Caco-2 (cell line): ENCODE measurements at regions not wholly inside any gene's neighbourhood (a gene's known extent, or its start where the extent isn't known, plus 50 kb on each side); places are given as distances from the start of the nearest gene placed in this dataset.
"Not testable (repeated sequence)": the region's sequence is repeated elsewhere in the genome, so short reads cannot be mapped to it uniquely, and the experiment has no call there.

Experiments used
- BruUV-seq: library from RNA; stranded (reverse); fragments of 400-500 nt; replicated peaks from 2 replicates; lab custom pipeline; 2021; lab: Mats Ljungman, UMichigan
- CTCF ChIA-PET: fragments of 300-600 bp; sonication (Branson Sonifier 250); formaldehyde crosslinking; loops from one replicate; lab custom pipeline; 2022; ENCODE audit warnings: antibody characterized with exemption; lab: Charles Lee
- POLR2A ChIA-PET: fragments of 300-600 bp; sonication (Branson Sonifier 250); formaldehyde crosslinking; loops from one replicate; lab custom pipeline; 2022; ENCODE audit warnings: antibody characterized with exemption; lab: Charles Lee
- DNase-seq, 2 experiments: peaks; one replicate each; pipeline versions ENCODE4 v3.0.0 to v3.0.0-alpha.2; 2020 to 2022
- H3K27me3 ChIP-seq: replicated peaks from 2 replicates; pipeline ENCODE4 v1.6.0; 2011; ENCODE audit warnings: low read length; ENCODE audit not compliant: control insufficient read depth, insufficient read depth
- H3K36me3 ChIP-seq: 2 replicates; pipeline ENCODE4 v1.5.1; 2011; ENCODE audit warnings: low read length; ENCODE audit not compliant: control insufficient read depth, insufficient read depth
- H3K4me1 ChIP-seq: fragments of 250-450 bp; sonication (Bioruptor Pico); 2 replicates; pipeline ENCODE4 v1.5.1; 2020; ENCODE audit warnings: mild to moderate bottlenecking
- H3K4me3 ChIP-seq: 2 replicates; pipeline ENCODE4 v1.5.1; 2011; ENCODE audit warnings: low read depth, mild to moderate bottlenecking, control low read depth, low read length
- H3K9me3 ChIP-seq: fragments of 250-450 bp; sonication (Bioruptor Pico); 2 replicates; pipeline ENCODE4 v1.5.1; 2020; ENCODE audit warnings: mild to moderate bottlenecking, moderate library complexity
- H3K27ac Mint-ChIP-seq: one replicate; pipeline ENCODE4 v1.8.0; 2022; ENCODE audit warnings: mixed read lengths; ENCODE audit not compliant: unreplicated experiment
- H3K27me3 Mint-ChIP-seq: one replicate; pipeline ENCODE4 v1.8.0; 2022; ENCODE audit warnings: mixed read lengths; ENCODE audit not compliant: insufficient read depth, unreplicated experiment
- H3K36me3 Mint-ChIP-seq: one replicate; pipeline ENCODE4 v1.8.0; 2022; ENCODE audit warnings: mild to moderate bottlenecking, mixed read lengths; ENCODE audit not compliant: insufficient read depth, unreplicated experiment
- H3K4me1 Mint-ChIP-seq: one replicate; pipeline ENCODE4 v1.8.0; 2022; ENCODE audit warnings: low read depth, mixed read lengths; ENCODE audit not compliant: unreplicated experiment
- H3K4me3 Mint-ChIP-seq: one replicate; pipeline ENCODE4 v1.8.0; 2022; ENCODE audit warnings: mild to moderate bottlenecking, moderate library complexity, mixed read lengths; ENCODE audit not compliant: unreplicated experiment
- H3K9me3 Mint-ChIP-seq: one replicate; pipeline ENCODE4 v1.8.0; 2022; ENCODE audit warnings: mixed read lengths; ENCODE audit not compliant: unreplicated experiment
- CTCF ChIP-seq, 2 experiments: fragments of 200-600 bp in 1 of 2; IDR thresholded peaks; 1 replicate in 1 of 2; 2 replicates in 1 of 2; pipeline versions ENCODE4 v1.5.1 to v1.8.0; 2011 to 2022; ENCODE audit warnings: antibody characterized with exemption in 1 of 2, control low read depth in 1 of 2, inconsistent platforms in 1 of 2, low read depth in 1 of 2, low read length in 1 of 2, mild to moderate bottlenecking in 1 of 2, moderate library complexity in 1 of 2; ENCODE audit not compliant: insufficient read depth in 1 of 2, severe bottlenecking in 1 of 2, unreplicated experiment in 1 of 2
- intact Hi-C: fragments of 100-400 bp; cut with micrococcal nuclease; formaldehyde crosslinking; loops from one replicate; pipeline ENCODE4 v1.10.0; 2022; ENCODE audit not compliant: unreplicated experiment

- DNase-seq: no peak
- Histone ChIP-seq H3K4me3 (no peak overlapping the region), H3K9me3 (peaks cover 23% of the 10 kb centered on the region), H3K27me3 (no peaks in the 10 kb centered on the region), H3K4me1 (peaks cover 10% of the 10 kb centered on the region), H3K36me3 (no peaks in the 10 kb centered on the region)
- no peak for TF ChIP-seq CTCF (IDR thresholded peaks at IDR 0.05; ENCODE audit: insufficient read depth in 1 of 2, low read depth in 1 of 2, low read length in 1 of 2, severe bottlenecking in 1 of 2, unreplicated experiment in 1 of 2)
- ChIA-PET POLR2A (no interaction called here), CTCF (no interaction called here)
- no TSS peak for BruUV-seq
- Mint-ChIP-seq H3K4me3 (no peak overlapping the region), H3K9me3 (peaks cover 46% of the 10 kb centered on the region), H3K36me3 (no peaks in the 10 kb centered on the region), H3K4me1 (peaks cover 12% of the 10 kb centered on the region), H3K27ac (no peak overlapping the region), H3K27me3 (no peaks in the 10 kb centered on the region)
- intact Hi-C loops: no loop called here
Observed at GRCh38 chr12:42912367-42912766, 322.8 kb upstream of the PRICKLE1 start.

GRCh38 chr12:42910656-42911055 lies 321.1 kb upstream of the PRICKLE1 start:
- H3K27me3 ChIP-seq: no peaks in the 10 kb centered on the region
- intact Hi-C loops: no loop called here
- TF ChIP-seq CTCF (IDR thresholded peaks at IDR 0.05; ENCODE audit: insufficient read depth in 1 of 2, low read depth in 1 of 2, low read length in 1 of 2, severe bottlenecking in 1 of 2, unreplicated experiment in 1 of 2): no peak
- peaks cover 28% of the 10 kb centered on the region for H3K9me3 ChIP-seq
- peaks cover 4% of the 10 kb centered on the region; the same call in 1 of the 2 replicates for H3K4me1 ChIP-seq
- Mint-ChIP-seq H3K27me3 (no peaks in the 10 kb centered on the region), H3K4me3 (no peak overlapping the region), H3K27ac (no peak overlapping the region), H3K4me1 (peaks cover 4% of the 10 kb centered on the region), H3K36me3 (no peaks in the 10 kb centered on the region), H3K9me3 (peaks cover 48% of the 10 kb centered on the region)
- ChIA-PET CTCF (no interaction called here), POLR2A (no interaction called here)
- DNase-seq: no peak
- no peak overlapping the region for H3K4me3 ChIP-seq
- H3K36me3 ChIP-seq: no peaks in the 10 kb centered on the region
- no TSS peak for BruUV-seq

- TF ChIP-seq CTCF (IDR thresholded peaks at IDR 0.05; ENCODE audit: insufficient read depth in 1 of 2, low read depth in 1 of 2, low read length in 1 of 2, severe bottlenecking in 1 of 2, unreplicated experiment in 1 of 2): no peak
- Histone ChIP-seq H3K36me3 (no peaks in the 10 kb centered on the region), H3K4me1 (no peaks in the 10 kb centered on the region), H3K4me3 (no peak overlapping the region), H3K27me3 (no peaks in the 10 kb centered on the region), H3K9me3 (peaks cover 28% of the 10 kb centered on the region)
- Mint-ChIP-seq H3K27me3 (no peaks in the 10 kb centered on the region), H3K27ac (no peak overlapping the region), H3K4me3 (no peak overlapping the region), H3K9me3 (peaks cover 34% of the 10 kb centered on the region), H3K4me1 (no peaks in the 10 kb centered on the region), H3K36me3 (no peaks in the 10 kb centered on the region)
- intact Hi-C loops: no loop called here
- no peak for DNase-seq
- ChIA-PET CTCF (no interaction called here), POLR2A (no interaction called here)
- no TSS peak for BruUV-seq
Observed at GRCh38 chr12:42908712-42909111, 319.2 kb upstream of the PRICKLE1 start.

GRCh38 chr12:42906801-42907200 lies 317.3 kb upstream of the PRICKLE1 start:
- H3K27me3 ChIP-seq, CTCF ChIA-PET, H3K4me1 Mint-ChIP-seq, H3K4me1 ChIP-seq, H3K4me3 ChIP-seq, H3K36me3 ChIP-seq, H3K27me3 Mint-ChIP-seq, intact Hi-C loops, H3K4me3 Mint-ChIP-seq, POLR2A ChIA-PET, BruUV-seq, H3K36me3 Mint-ChIP-seq, H3K27ac Mint-ChIP-seq, DNase-seq: not testable (repeated sequence)
- peaks cover 24% of the 10 kb centered on the region for H3K9me3 Mint-ChIP-seq
- H3K9me3 ChIP-seq: peaks cover 13% of the 10 kb centered on the region
